CD4-positive, alpha-beta T cell (primary cell): ENCODE measurements at regions not wholly inside any gene's neighbourhood (a gene's known extent, or its start where the extent isn't known, plus 50 kb on each side); places are given as distances from the start of the nearest gene placed in this dataset.

Experiments
- ATAC-seq: fragments of 200-7000 bp; cut with Tn5 transposase; one replicate; pipeline ENCODE4 v1.10.0; 2022; ENCODE audit warnings: mild to moderate bottlenecking; ENCODE audit not compliant: poor library complexity
- CTCF ChIA-PET: fragments of 350-600 bp; sonication (Branson Sonifier 250); formaldehyde crosslinking; loops from one replicate; lab custom pipeline; 2021; ENCODE audit warnings: antibody characterized with exemption, inconsistent platforms; lab: Charles Lee
- POLR2A ChIA-PET: fragments of 350-600 bp; sonication (Branson Sonifier 250); formaldehyde crosslinking; loops from one replicate; lab custom pipeline; 2021; ENCODE audit warnings: antibody characterized with exemption, inconsistent platforms; lab: Charles Lee
- DNase-seq, 14 experiments: peaks; one replicate each; pipeline ENCODE4 v3.0.0-alpha.2; 2013 to 2020; ENCODE audit warnings: mixed read lengths in 2 of 14
- H3K27ac ChIP-seq, 2 donors: one replicate each; pipeline versions ENCODE4 v1.5.1 to v1.7.0; 2013; ENCODE audit warnings: low read length in 2 of 2, low read depth in 1 of 2, mild to moderate bottlenecking in 1 of 2
- H3K27me3 ChIP-seq, 2 experiments: 1 replicate in 1 of 2; 2 replicates in 1 of 2; pipeline versions ENCODE4 v1.6.1 to v1.7.0; 2013; ENCODE audit warnings: low read length in 2 of 2, control low read depth in 1 of 2, mild to moderate bottlenecking in 1 of 2, moderate library complexity in 1 of 2; ENCODE audit not compliant: insufficient read depth in 2 of 2, control insufficient read depth in 1 of 2
- H3K36me3 ChIP-seq: one replicate; pipeline ENCODE4 v1.6.1; 2013; ENCODE audit warnings: low read length, control low read depth; ENCODE audit not compliant: insufficient read depth
- H3K4me1 ChIP-seq: one replicate; pipeline ENCODE4 v1.6.1; 2013; ENCODE audit warnings: low read length, control low read depth; ENCODE audit not compliant: insufficient read depth
- H3K4me3 ChIP-seq: one replicate; pipeline ENCODE4 v1.5.1; 2013; ENCODE audit warnings: mild to moderate bottlenecking, low read length, moderate library complexity
- H3K9me3 ChIP-seq, 2 experiments: 1 replicate in 1 of 2; 2 replicates in 1 of 2; pipeline versions ENCODE4 v1.6.1 to v1.7.0; 2013; ENCODE audit warnings: low read length in 2 of 2, mild to moderate bottlenecking in 2 of 2, control low read depth in 1 of 2, moderate library complexity in 1 of 2; ENCODE audit not compliant: control insufficient read depth in 1 of 2, insufficient read depth in 1 of 2
- H3K27ac Mint-ChIP-seq: one replicate; pipeline ENCODE4 v1.8.0; 2020; ENCODE audit warnings: mixed read lengths
- H3K27me3 Mint-ChIP-seq: one replicate; pipeline ENCODE4 v1.8.0; 2021; ENCODE audit warnings: mixed read lengths
- H3K36me3 Mint-ChIP-seq: one replicate; pipeline ENCODE4 v1.8.0; 2021; ENCODE audit warnings: low read depth, mixed read lengths
- H3K4me1 Mint-ChIP-seq: one replicate; pipeline ENCODE4 v1.8.0; 2021; ENCODE audit warnings: low read depth, mixed read lengths
- H3K4me3 Mint-ChIP-seq: one replicate; pipeline ENCODE4 v1.8.0; 2020; ENCODE audit warnings: mild to moderate bottlenecking, mixed read lengths
- H3K9me3 Mint-ChIP-seq: one replicate; pipeline ENCODE4 v1.8.0; 2020; ENCODE audit warnings: mixed read lengths
- intact Hi-C, 2 experiments: fragments of 100-400 bp; cut with DNase I in 1 of 2; cut with micrococcal nuclease in 1 of 2; formaldehyde crosslinking; loops; one replicate each; pipeline versions ENCODE4 v1.15.1 to v1.9.0; 2023 to 2025; cut with DNase I, micrococcal nuclease
- TF ChIP-seq, protein P1 (sequence below): fragments of 200-600 bp; IDR thresholded peaks from one replicate; pipeline ENCODE4 v1.8.0; 2022; ENCODE audit warnings: antibody characterized with exemption, mild to moderate bottlenecking

GRCh38 chr1:55962472-55962871 lies 616.9 kb downstream of the PLPP3 start:
- no peaks in the 10 kb centered on the region for H3K4me1 Mint-ChIP-seq
- H3K27ac ChIP-seq = no peak overlapping the region
- ChIA-PET POLR2A (no interaction called here), CTCF (no interaction called here)
- intact Hi-C loops = no loop called here
- peaks cover 6% of the 10 kb centered on the region for H3K27me3 Mint-ChIP-seq
- no peak overlapping the region for H3K4me3 ChIP-seq
- no peak for DNase-seq
- H3K9me3 ChIP-seq = no peaks in the 10 kb centered on the region
- no peaks in the 10 kb centered on the region for H3K36me3 Mint-ChIP-seq
- no peaks in the 10 kb centered on the region for H3K36me3 ChIP-seq
- no peak for ATAC-seq
- no peak overlapping the region for H3K4me3 Mint-ChIP-seq
- H3K27ac Mint-ChIP-seq = no peak overlapping the region
- no peaks in the 10 kb centered on the region for H3K27me3 ChIP-seq
- TF ChIP-seq, protein P1, sequence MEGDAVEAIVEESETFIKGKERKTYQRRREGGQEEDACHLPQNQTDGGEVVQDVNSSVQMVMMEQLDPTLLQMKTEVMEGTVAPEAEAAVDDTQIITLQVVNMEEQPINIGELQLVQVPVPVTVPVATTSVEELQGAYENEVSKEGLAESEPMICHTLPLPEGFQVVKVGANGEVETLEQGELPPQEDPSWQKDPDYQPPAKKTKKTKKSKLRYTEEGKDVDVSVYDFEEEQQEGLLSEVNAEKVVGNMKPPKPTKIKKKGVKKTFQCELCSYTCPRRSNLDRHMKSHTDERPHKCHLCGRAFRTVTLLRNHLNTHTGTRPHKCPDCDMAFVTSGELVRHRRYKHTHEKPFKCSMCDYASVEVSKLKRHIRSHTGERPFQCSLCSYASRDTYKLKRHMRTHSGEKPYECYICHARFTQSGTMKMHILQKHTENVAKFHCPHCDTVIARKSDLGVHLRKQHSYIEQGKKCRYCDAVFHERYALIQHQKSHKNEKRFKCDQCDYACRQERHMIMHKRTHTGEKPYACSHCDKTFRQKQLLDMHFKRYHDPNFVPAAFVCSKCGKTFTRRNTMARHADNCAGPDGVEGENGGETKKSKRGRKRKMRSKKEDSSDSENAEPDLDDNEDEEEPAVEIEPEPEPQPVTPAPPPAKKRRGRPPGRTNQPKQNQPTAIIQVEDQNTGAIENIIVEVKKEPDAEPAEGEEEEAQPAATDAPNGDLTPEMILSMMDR = no peak
- H3K9me3 Mint-ChIP-seq = no peaks in the 10 kb centered on the region
- no peaks in the 10 kb centered on the region for H3K4me1 ChIP-seq

- no peaks in the 10 kb centered on the region for H3K9me3 ChIP-seq
- intact Hi-C loops = no loop called here
- TF ChIP-seq, protein P1 = no peak
- H3K4me3 ChIP-seq = no peak overlapping the region
- DNase-seq = no peak
- no peaks in the 10 kb centered on the region for H3K36me3 Mint-ChIP-seq
- POLR2A ChIA-PET = no interaction called here
- no peak overlapping the region for H3K27ac ChIP-seq
- H3K27ac Mint-ChIP-seq = no peak overlapping the region
- ATAC-seq = no peak
- H3K4me1 ChIP-seq = no peaks in the 10 kb centered on the region
- no peaks in the 10 kb centered on the region for H3K36me3 ChIP-seq
- H3K27me3 Mint-ChIP-seq = no peaks in the 10 kb centered on the region
- no peaks in the 10 kb centered on the region for H3K27me3 ChIP-seq
- CTCF ChIA-PET = no interaction called here
- no peaks in the 10 kb centered on the region for H3K4me1 Mint-ChIP-seq
- H3K4me3 Mint-ChIP-seq = no peak overlapping the region
- H3K9me3 Mint-ChIP-seq = no peaks in the 10 kb centered on the region
These were observed 620.2 kb downstream of the PLPP3 start for GRCh38 chr1:55959136-55959548.

DNA sequence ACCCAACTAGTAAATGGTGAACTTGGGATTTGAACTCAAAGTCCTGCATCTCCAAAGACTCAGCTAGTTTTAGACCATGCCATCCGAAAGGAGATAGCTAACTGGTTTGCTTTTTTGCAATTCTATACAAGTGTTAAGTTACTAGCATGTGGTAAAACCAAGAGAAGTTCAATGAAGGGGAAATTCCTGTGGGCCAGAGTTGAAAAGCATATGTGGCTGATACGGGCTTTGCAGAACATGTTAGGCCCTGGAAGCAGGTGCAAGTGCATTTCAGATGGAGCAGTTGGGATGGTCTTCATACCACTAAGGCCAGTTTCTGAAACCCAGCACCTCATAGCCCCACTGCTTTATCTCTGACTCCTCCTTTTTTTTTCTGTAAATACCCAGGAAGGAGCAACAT lies 620.9 kb downstream of the PLPP3 start:
- DNase-seq (no peak), ATAC-seq (no peak)
- H3K4me3 Mint-ChIP-seq = no peak overlapping the region
- ChIA-PET CTCF (no interaction called here), POLR2A (no interaction called here)
- intact Hi-C loops = no loop called here
- H3K27ac ChIP-seq = no peak overlapping the region
- H3K36me3 Mint-ChIP-seq = no peaks in the 10 kb centered on the region
- H3K9me3 ChIP-seq = no peaks in the 10 kb centered on the region
- no peaks in the 10 kb centered on the region for H3K36me3 ChIP-seq
- H3K9me3 Mint-ChIP-seq = no peaks in the 10 kb centered on the region
- H3K4me1 ChIP-seq = no peaks in the 10 kb centered on the region
- H3K27me3 ChIP-seq = no peaks in the 10 kb centered on the region
- H3K4me3 ChIP-seq = no peak overlapping the region
- TF ChIP-seq, protein P1 = no peak
- H3K4me1 Mint-ChIP-seq = no peaks in the 10 kb centered on the region
- H3K27me3 Mint-ChIP-seq = no peaks in the 10 kb centered on the region
- no peak overlapping the region for H3K27ac Mint-ChIP-seq
